Kidney (tissue), 13 donors: ENCODE measurements at regions not wholly inside any gene's neighbourhood (a gene's known extent, or its start where the extent isn't known, plus 50 kb on each side); places are given as distances from the start of the nearest gene placed in this dataset.

Experiments
- DNase-seq, 5 donors: peaks; one replicate each; pipeline ENCODE4 v3.0.0-alpha.2; 2013 to 2020
- FAIRE-seq: peaks from 2 replicates; lab custom pipeline; 2012; peaks lifted over from hg19 to GRCh38; lab: Jason Lieb, UNC
- H3K27ac ChIP-seq, 2 donors: one replicate each; pipeline ENCODE4 v1.7.0; 2013; ENCODE audit warnings: low read depth in 2 of 2, low read length in 2 of 2, inconsistent platforms in 1 of 2
- H3K27me3 ChIP-seq: one replicate; pipeline ENCODE4 v1.7.1; 2013; ENCODE audit warnings: low read length, inconsistent platforms; ENCODE audit not compliant: control insufficient read depth, insufficient read depth
- H3K36me3 ChIP-seq, 3 donors: one replicate each; pipeline versions ENCODE4 v1.7.0 to v1.7.1; 2013; ENCODE audit warnings: low read length in 3 of 3, control low read depth in 1 of 3, inconsistent platforms in 1 of 3; ENCODE audit not compliant: insufficient read depth in 3 of 3, control insufficient read depth in 2 of 3
- H3K4me1 ChIP-seq, 3 donors: one replicate each; pipeline versions ENCODE4 v1.7.0 to v1.7.1; 2013; ENCODE audit warnings: low read length in 3 of 3, inconsistent platforms in 1 of 3, low read depth in 1 of 3; ENCODE audit not compliant: control insufficient read depth in 2 of 3, insufficient read depth in 2 of 3
- H3K4me3 ChIP-seq, 3 donors: one replicate each; pipeline versions ENCODE4 v1.7.0 to v1.8.1; 2013; ENCODE audit warnings: low read length in 3 of 3, control low read depth in 1 of 3, inconsistent platforms in 1 of 3
- H3K9ac ChIP-seq, 3 donors: one replicate each; pipeline versions ENCODE4 v1.7.0 to v1.7.1; 2013; ENCODE audit warnings: low read length in 3 of 3, control low read depth in 1 of 3, inconsistent platforms in 1 of 3
- H3K9me3 ChIP-seq, 3 donors: one replicate each; pipeline versions ENCODE4 v1.7.0 to v1.7.1; 2013; ENCODE audit warnings: low read length in 3 of 3, control low read depth in 1 of 3, inconsistent platforms in 1 of 3; ENCODE audit not compliant: control insufficient read depth in 2 of 3, insufficient read depth in 1 of 3
- intact Hi-C: fragments of 100-400 bp; cut with DNase I; formaldehyde crosslinking; loops from one replicate; pipeline ENCODE4 v1.11.1; 2022
- TF ChIP-seq, protein P1 (sequence below): IDR thresholded peaks from 3 replicates; pipeline ENCODE4 v1.5.1; 2012; ENCODE audit warnings: mild to moderate bottlenecking, moderate library complexity, borderline replicate concordance; ENCODE audit not compliant: insufficient read depth; ENCODE audit errors: extremely low read depth
- donor health status: control.
- donor health status: control.
- donor health status: control.
- donor health status: control.
- donor health status: control.
- donor health status: DM: yes; HTN: yes; CAD: no.
- donor health status: Normal renal cell carcinoma (clear cell type).

- FAIRE-seq = peak; percentile 61
- intact Hi-C loops = no loop called here
Observed at GRCh38 chr2:185955050-185955449, 216.4 kb downstream of the FSIP2 start.

GRCh38 chr2:185967335-185967734 is 228.7 kb downstream of the FSIP2 start:
- H3K36me3 ChIP-seq = no peaks in the 10 kb centered on the region
- H3K27me3 ChIP-seq = no peaks in the 10 kb centered on the region
- no peak for FAIRE-seq
- intact Hi-C loops = no loop called here
- no peak overlapping the region for H3K4me3 ChIP-seq
- no peak overlapping the region for H3K9ac ChIP-seq
- no peak for DNase-seq
- peaks cover 0 to 4% (median 0%) of the 10 kb centered on the region in 3 donors for H3K4me1 ChIP-seq
- no peak overlapping the region for H3K27ac ChIP-seq
- TF ChIP-seq, protein P1, sequence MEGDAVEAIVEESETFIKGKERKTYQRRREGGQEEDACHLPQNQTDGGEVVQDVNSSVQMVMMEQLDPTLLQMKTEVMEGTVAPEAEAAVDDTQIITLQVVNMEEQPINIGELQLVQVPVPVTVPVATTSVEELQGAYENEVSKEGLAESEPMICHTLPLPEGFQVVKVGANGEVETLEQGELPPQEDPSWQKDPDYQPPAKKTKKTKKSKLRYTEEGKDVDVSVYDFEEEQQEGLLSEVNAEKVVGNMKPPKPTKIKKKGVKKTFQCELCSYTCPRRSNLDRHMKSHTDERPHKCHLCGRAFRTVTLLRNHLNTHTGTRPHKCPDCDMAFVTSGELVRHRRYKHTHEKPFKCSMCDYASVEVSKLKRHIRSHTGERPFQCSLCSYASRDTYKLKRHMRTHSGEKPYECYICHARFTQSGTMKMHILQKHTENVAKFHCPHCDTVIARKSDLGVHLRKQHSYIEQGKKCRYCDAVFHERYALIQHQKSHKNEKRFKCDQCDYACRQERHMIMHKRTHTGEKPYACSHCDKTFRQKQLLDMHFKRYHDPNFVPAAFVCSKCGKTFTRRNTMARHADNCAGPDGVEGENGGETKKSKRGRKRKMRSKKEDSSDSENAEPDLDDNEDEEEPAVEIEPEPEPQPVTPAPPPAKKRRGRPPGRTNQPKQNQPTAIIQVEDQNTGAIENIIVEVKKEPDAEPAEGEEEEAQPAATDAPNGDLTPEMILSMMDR = no peak
- no peaks in the 10 kb centered on the region for H3K9me3 ChIP-seq

More at GRCh38 chr2:185955050-185955449, 216.4 kb downstream of the FSIP2 start:
- TF ChIP-seq, protein P1 = no peak
- Histone ChIP-seq H3K4me3 (no peak overlapping the region), H3K27ac (no peak overlapping the region), H3K9ac (no peak overlapping the region), H3K9me3 (peaks cover 0 to 2% (median 0%) of the 10 kb centered on the region in 3 donors), H3K36me3 (no peaks in the 10 kb centered on the region), H3K27me3 (no peaks in the 10 kb centered on the region), H3K4me1 (no peaks in the 10 kb centered on the region)
- no peak for DNase-seq

DNA sequence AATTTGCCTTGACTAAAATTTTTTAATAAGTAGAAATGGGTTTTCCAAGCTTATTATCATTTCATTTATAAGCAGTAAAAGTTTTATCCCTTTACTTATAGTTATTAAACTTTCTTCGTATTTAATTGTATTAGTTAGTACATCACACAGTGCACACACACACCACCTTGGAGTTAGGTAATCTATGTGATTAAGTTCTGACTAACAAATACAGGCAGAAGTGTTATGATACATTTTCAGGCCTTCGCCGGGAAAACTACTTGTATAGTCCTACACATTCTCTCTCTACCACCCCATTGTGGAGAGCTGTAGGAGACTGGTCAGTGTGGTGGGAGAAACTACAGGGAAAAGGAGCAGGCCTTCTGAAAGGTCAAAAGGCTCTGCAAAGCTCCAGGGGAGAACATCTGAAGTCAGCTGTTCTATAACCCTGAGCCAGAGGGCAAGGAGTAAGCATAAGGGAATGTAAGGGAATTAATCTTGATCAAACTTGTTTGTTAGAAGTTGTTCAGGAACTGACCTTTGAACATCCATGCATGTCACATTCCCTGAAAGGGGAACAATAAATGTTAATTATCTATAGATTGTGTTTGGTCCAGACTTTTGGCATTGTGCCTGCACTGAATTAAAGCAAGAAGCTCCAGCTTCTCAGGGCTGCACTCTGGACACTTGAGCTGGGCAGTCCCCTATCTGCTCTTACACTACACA is 231.7 kb downstream of the FSIP2 start:
- H3K9me3 ChIP-seq = no peaks in the 10 kb centered on the region
- FAIRE-seq (no peak), DNase-seq (peak in 2 of 5 donors; percentile 46 to 64)
- no peak overlapping the region for H3K4me3 ChIP-seq
- H3K27me3 ChIP-seq = no peaks in the 10 kb centered on the region
- intact Hi-C loops = no loop called here
- H3K4me1 ChIP-seq = peaks cover 0 to 4% (median 0%) of the 10 kb centered on the region in 3 donors
- TF ChIP-seq, protein P1 = no peak
- H3K27ac ChIP-seq = no peak overlapping the region
- H3K9ac ChIP-seq = no peak overlapping the region
- no peaks in the 10 kb centered on the region for H3K36me3 ChIP-seq
